IPS-NIHi11 (cell line): ENCODE measurements at regions not wholly inside any gene's neighbourhood (a gene's known extent, or its start where the extent isn't known, plus 50 kb on each side); places are given as distances from the start of the nearest gene placed in this dataset.

Experiments used
- DNase-seq: peaks from one replicate; pipeline ENCODE4 v3.0.0; 2012; ENCODE audit warnings: mixed read lengths, low spot score

- DNase-seq = peak; percentile 68
Observed at GRCh38 chr1:22350171-22350923, 101.3 kb upstream of the ZBTB40 start.

GRCh38 chr1:22350924-22351767 is 100.5 kb upstream of the ZBTB40 start:
- DNase-seq = peak; percentile 6

GRCh38 chr1:22351768-22352080 is 99.9 kb upstream of the ZBTB40 start:
- peak; percentile 15 for DNase-seq

GRCh38 chr1:22352355-22352754 is 99.3 kb upstream of the ZBTB40 start:
- no peak for DNase-seq

- DNase-seq = no peak
Observed at GRCh38 chr1:22352896-22353295, 98.8 kb upstream of the ZBTB40 start.

- DNase-seq = no peak
Observed at GRCh38 chr1:22359427-22359826, 92.2 kb upstream of the ZBTB40 start.

- DNase-seq = no peak
Observed at GRCh38 chr1:22362626-22363402, 88.8 kb upstream of the ZBTB40 start.

- no peak for DNase-seq
Observed at GRCh38 chr1:22363403-22364325, 88.0 kb upstream of the ZBTB40 start.

- no peak for DNase-seq
Observed at GRCh38 chr1:22364326-22364650, 87.4 kb upstream of the ZBTB40 start.

GRCh38 chr1:22364764-22365163 is 86.9 kb upstream of the ZBTB40 start:
- DNase-seq = peak; percentile 62

- DNase-seq = no peak
Observed at GRCh38 chr1:22365331-22366295, 86.0 kb upstream of the ZBTB40 start.

- no peak for DNase-seq
Observed at GRCh38 chr1:22366346-22366745, 85.3 kb upstream of the ZBTB40 start.

GRCh38 chr1:22368125-22368524 is 83.5 kb upstream of the ZBTB40 start:
- no peak for DNase-seq

- no peak for DNase-seq
Observed at GRCh38 chr1:22369294-22370189, 82.1 kb upstream of the ZBTB40 start.

- DNase-seq = no peak
Observed at GRCh38 chr1:22370190-22370498, 81.5 kb upstream of the ZBTB40 start.

- no peak for DNase-seq
Observed at GRCh38 chr1:22371408-22371807, 80.2 kb upstream of the ZBTB40 start.

- DNase-seq = no peak
Observed at GRCh38 chr1:22373252-22373651, 78.4 kb upstream of the ZBTB40 start.

GRCh38 chr1:22374001-22374400 is 77.7 kb upstream of the ZBTB40 start:
- no peak for DNase-seq

- no peak for DNase-seq
Observed at GRCh38 chr1:22375601-22376000, 76.0 kb upstream of the ZBTB40 start.

- no peak for DNase-seq
Observed at GRCh38 chr1:22376001-22376400, 75.7 kb upstream of the ZBTB40 start.
